ENCODE measurements at regions not wholly inside any gene's neighbourhood (a gene's known extent, or its start where the extent isn't known, plus 50 kb on each side); places are given as distances from the start of the nearest gene placed in this dataset.

DNA sequence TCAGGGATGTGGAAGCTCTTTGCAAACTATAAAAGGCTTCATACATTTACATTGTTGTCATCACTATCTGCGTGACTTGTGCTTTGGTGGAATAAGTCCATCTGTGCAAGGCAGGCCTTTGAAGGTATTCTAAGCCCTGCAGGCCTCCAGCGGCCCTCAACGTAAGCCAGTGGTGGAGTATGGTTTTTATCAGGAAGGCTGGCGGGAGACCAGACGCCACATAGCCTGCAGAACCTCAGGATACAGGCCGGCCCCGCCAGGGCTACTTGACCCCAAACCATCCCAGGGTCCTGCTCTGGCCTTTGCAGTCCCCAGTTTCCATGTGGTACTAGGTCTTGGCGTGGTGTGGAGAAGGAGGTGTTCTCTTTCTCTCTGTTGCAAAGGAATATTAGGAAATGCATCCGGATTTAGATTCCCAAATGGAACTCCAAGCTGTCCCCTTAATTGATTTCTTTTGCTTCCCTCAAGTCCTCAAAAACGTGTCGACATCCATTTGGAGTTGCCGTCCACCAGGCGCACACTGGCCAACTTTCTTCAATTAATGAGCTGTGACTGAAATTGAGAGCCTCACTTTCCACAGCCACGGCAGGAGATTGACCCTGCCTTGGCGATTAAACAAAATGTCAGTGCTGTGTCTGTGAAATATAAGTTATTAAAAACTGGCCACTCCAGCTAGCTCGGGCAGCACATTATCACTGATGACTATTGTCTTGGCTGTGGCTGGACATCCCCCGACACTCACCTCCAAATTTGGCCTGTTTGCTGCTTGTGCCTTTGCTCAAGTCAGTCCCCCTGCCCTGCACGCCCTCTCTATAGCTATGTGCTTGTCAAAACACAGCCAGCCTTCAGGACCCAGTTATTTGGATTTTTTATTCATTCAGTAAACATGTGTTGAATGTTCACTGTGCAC, 239.8 kb upstream of the TLE3 start:
- TF ChIP-seq, protein P1, sequence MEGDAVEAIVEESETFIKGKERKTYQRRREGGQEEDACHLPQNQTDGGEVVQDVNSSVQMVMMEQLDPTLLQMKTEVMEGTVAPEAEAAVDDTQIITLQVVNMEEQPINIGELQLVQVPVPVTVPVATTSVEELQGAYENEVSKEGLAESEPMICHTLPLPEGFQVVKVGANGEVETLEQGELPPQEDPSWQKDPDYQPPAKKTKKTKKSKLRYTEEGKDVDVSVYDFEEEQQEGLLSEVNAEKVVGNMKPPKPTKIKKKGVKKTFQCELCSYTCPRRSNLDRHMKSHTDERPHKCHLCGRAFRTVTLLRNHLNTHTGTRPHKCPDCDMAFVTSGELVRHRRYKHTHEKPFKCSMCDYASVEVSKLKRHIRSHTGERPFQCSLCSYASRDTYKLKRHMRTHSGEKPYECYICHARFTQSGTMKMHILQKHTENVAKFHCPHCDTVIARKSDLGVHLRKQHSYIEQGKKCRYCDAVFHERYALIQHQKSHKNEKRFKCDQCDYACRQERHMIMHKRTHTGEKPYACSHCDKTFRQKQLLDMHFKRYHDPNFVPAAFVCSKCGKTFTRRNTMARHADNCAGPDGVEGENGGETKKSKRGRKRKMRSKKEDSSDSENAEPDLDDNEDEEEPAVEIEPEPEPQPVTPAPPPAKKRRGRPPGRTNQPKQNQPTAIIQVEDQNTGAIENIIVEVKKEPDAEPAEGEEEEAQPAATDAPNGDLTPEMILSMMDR (IDR thresholded peaks at IDR 0.05; ENCODE audit: low read depth, low read length, poor library complexity, severe bottlenecking), result no peak
- no peak for TF ChIP-seq EZH2phosphoT487 (IDR thresholded peaks at IDR 0.05; ENCODE audit: borderline replicate concordance, low read length)
